Activated CD4-positive, alpha-beta T cell treated with anti-CD3 and anti-CD28 coated beads, Interleukin-2, Interleukin-4, amounts not matched to agents 100 ng/mL and 50 ng/mL, durations not matched to agents 16 hours and 8 hours (primary cell): ENCODE measurements at regions not wholly inside any gene's neighbourhood (a gene's known extent, or its start where the extent isn't known, plus 50 kb on each side); places are given as distances from the start of the nearest gene placed in this dataset.
"Not testable (repeated sequence)": the region's sequence is repeated elsewhere in the genome, so short reads cannot be mapped to it uniquely, and the experiment has no call there.

Experiments used
- DNase-seq: peaks from one replicate; pipeline ENCODE4 v3.0.0-alpha.2; 2020; ENCODE audit warnings: low spot score

GRCh38 chr2:175872721-175873120, 129.3 kb downstream of the LNPK start:
- no peak for DNase-seq

- no peak for DNase-seq
Measured at GRCh38 chr2:175872005-175872348, 130.1 kb downstream of the LNPK start.

- DNase-seq: no peak
Measured at GRCh38 chr2:175871331-175872004, 130.6 kb downstream of the LNPK start.

- DNase-seq: no peak
Measured at GRCh38 chr2:175865716-175866115, 136.4 kb downstream of the LNPK start.

GRCh38 chr2:175864137-175864850, 137.8 kb downstream of the LNPK start:
- no peak for DNase-seq

- no peak for DNase-seq
Measured at GRCh38 chr2:175861958-175862357, 140.1 kb downstream of the LNPK start.

- no peak for DNase-seq
Measured at GRCh38 chr2:175855794-175856453, 146.1 kb downstream of the LNPK start.

GRCh38 chr2:175855236-175855635, 146.8 kb downstream of the LNPK start:
- no peak for DNase-seq

GRCh38 chr2:175854665-175855064, 147.4 kb downstream of the LNPK start:
- no peak for DNase-seq

- DNase-seq: no peak
Measured at GRCh38 chr2:175854129-175854528, 147.9 kb downstream of the LNPK start.

GRCh38 chr2:175853616-175853890, 148.5 kb downstream of the LNPK start:
- DNase-seq: no peak

- DNase-seq: no peak
Measured at GRCh38 chr2:175852879-175853615, 149.0 kb downstream of the LNPK start.

GRCh38 chr2:175847128-175847527, 154.9 kb downstream of the LNPK start:
- DNase-seq: no peak

- no peak for DNase-seq
Measured at GRCh38 chr2:175844169-175844568, 157.9 kb downstream of the LNPK start.

GRCh38 chr2:175843625-175844024, 158.4 kb downstream of the LNPK start:
- DNase-seq: no peak

- no peak for DNase-seq
Measured at GRCh38 chr2:175842996-175843395, 159.1 kb downstream of the LNPK start.

GRCh38 chr2:175840765-175841164, 161.3 kb downstream of the LNPK start:
- DNase-seq: not testable (repeated sequence)

GRCh38 chr2:175840256-175840655, 161.8 kb downstream of the LNPK start:
- no peak for DNase-seq

GRCh38 chr2:175838979-175839378, 163.1 kb downstream of the LNPK start:
- DNase-seq: no peak

GRCh38 chr2:175837046-175837445, 165.0 kb downstream of the LNPK start:
- no peak for DNase-seq

- DNase-seq: no peak
Measured at GRCh38 chr2:175836361-175836760, 165.7 kb downstream of the LNPK start.

GRCh38 chr2:175834477-175834876, 167.6 kb downstream of the LNPK start:
- no peak for DNase-seq

GRCh38 chr2:175832866-175833265, 169.2 kb downstream of the LNPK start:
- no peak for DNase-seq
